HepG2 (cell line): ENCODE measurements at regions not wholly inside any gene's neighbourhood (a gene's known extent, or its start where the extent isn't known, plus 50 kb on each side); places are given as distances from the start of the nearest gene placed in this dataset.

ENCODE experiments used
- ARID2 ChIP-seq: sonication (generic); formaldehyde crosslinking; IDR thresholded peaks from 2 replicates; pipeline ENCODE4 v1.8.1; 2022; ENCODE audit warnings: mild to moderate bottlenecking, missing genetic modification reagents, borderline replicate concordance
- ARID4A ChIP-seq: sonication (generic); formaldehyde crosslinking; IDR thresholded peaks from 2 replicates; pipeline ENCODE4 v1.5.0; 2020; ENCODE audit warnings: mild to moderate bottlenecking, missing genetic modification reagents, borderline replicate concordance
- CCAR2 ChIP-seq: fragments of 200-400 bp; formaldehyde crosslinking; optimal IDR thresholded peaks from 2 replicates; pipeline ENCODE3; 2018; ENCODE audit warnings: low read depth, mild to moderate bottlenecking, low read length, moderate library complexity
- HNF1A ChIP-seq, 2 experiments: sonication (generic) in 1 of 2; formaldehyde crosslinking in 1 of 2; IDR thresholded peaks; 2 replicates each; pipeline versions ENCODE4 v1.4.0 to v1.6.1; 2016 to 2020; ENCODE audit warnings: borderline replicate concordance in 1 of 2, low read depth in 1 of 2, mild to moderate bottlenecking in 1 of 2, missing genetic modification reagents in 1 of 2
- MAFF ChIP-seq: IDR thresholded peaks from 2 replicates; pipeline ENCODE4 v1.6.1; 2011; ENCODE audit warnings: low read depth, low read length, improper control_type of control experiment
- SAP130 ChIP-seq: IDR thresholded peaks from 2 replicates; pipeline ENCODE4 v1.6.1; 2016; ENCODE audit warnings: low read depth
- STAG1 ChIP-seq: sonication (generic); formaldehyde crosslinking; IDR thresholded peaks from 2 replicates; pipeline ENCODE4 v1.4.0; 2020; ENCODE audit warnings: missing genetic modification reagents
- STAT5B ChIP-seq: sonication (generic); formaldehyde crosslinking; IDR thresholded peaks from 2 replicates; pipeline ENCODE4 v1.4.0; 2020; ENCODE audit warnings: missing genetic modification reagents
- TEAD2 ChIP-seq: sonication (generic); formaldehyde crosslinking; IDR thresholded peaks from 2 replicates; pipeline ENCODE4 v1.9.0; 2021; ENCODE audit warnings: missing genetic modification reagents
- ZBTB8A ChIP-seq: sonication (generic); formaldehyde crosslinking; IDR thresholded peaks from 2 replicates; pipeline ENCODE4 v1.4.0; 2020; ENCODE audit warnings: mild to moderate bottlenecking, low read depth, missing genetic modification reagents, borderline replicate concordance
- ZC3H13 ChIP-seq: sonication (generic); formaldehyde crosslinking; IDR thresholded peaks from 2 replicates; pipeline ENCODE4 v1.8.1; 2023; ENCODE audit warnings: mild to moderate bottlenecking, missing genetic modification reagents, moderate library complexity
- ZNF253 ChIP-seq: sonication (generic); formaldehyde crosslinking; IDR thresholded peaks from 2 replicates; pipeline ENCODE4 v1.8.0; 2022; ENCODE audit warnings: mild to moderate bottlenecking, missing genetic modification reagents, borderline replicate concordance
- ZNF354B ChIP-seq: sonication (generic); formaldehyde crosslinking; IDR thresholded peaks from 2 replicates; pipeline ENCODE4 v1.8.0; 2022; ENCODE audit warnings: mild to moderate bottlenecking, missing genetic modification reagents
- ZNF557 ChIP-seq: sonication (generic); formaldehyde crosslinking; IDR thresholded peaks from 2 replicates; pipeline ENCODE4 v1.4.0; 2020; ENCODE audit warnings: missing genetic modification reagents
- ZNF660 ChIP-seq: sonication (generic); formaldehyde crosslinking; IDR thresholded peaks from 2 replicates; pipeline ENCODE4 v1.5.1; 2020; ENCODE audit warnings: mild to moderate bottlenecking, low read depth, missing genetic modification reagents, borderline replicate concordance
- ZNF782 ChIP-seq: sonication (generic); formaldehyde crosslinking; IDR thresholded peaks from 2 replicates; pipeline ENCODE4 v1.4.0; 2020; ENCODE audit warnings: missing genetic modification reagents, mild to moderate bottlenecking, borderline replicate concordance
- TF ChIP-seq, protein P1 (sequence below): IDR thresholded peaks from 2 replicates; pipeline ENCODE4 v1.6.1; 2012; ENCODE audit warnings: low read length, improper control_type of control experiment

DNA sequence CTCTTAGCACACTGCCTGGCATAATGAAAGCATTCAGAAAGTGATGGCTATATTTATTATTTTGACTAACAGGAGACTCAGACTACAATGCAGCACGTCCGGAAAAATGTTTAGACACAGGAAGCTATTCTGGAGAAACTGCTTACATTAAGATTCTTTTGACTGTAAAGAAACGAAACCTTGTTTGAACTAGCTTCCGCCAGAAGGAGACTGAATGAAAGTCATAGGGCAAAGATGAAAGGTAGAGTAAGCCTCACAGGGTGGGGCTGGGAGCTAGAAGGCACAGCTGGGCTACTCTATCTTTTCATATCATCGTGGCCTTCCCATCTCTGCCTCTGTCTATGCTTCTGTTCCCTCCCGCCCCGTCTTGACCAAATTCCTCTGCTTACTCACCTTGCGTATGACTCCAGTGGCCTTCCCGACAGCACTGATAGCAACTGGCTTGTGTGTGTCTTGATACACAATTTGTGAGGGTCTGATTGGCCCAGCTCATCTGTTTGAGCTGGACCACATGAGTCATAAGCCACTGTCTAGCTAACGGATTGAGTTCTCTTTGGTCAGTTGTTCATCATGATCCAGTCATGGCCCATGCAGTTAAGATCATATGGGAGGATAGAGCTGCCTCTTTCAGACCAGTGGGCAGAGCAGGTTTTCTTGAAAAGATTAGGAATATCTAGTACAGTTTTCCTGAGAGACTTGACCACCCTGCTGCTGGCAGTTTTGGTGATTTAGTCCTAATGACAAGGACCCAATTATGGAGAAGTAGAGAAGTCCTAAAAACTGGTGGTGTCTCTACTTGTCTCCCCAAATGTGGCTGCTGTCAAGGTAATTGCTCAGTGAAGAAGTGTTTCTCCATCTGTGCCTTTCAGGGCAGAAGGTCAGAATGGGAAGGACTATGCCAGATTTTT, 151.5 kb upstream of the SLC38A2 start (continued):
- TF ChIP-seq, protein P1, sequence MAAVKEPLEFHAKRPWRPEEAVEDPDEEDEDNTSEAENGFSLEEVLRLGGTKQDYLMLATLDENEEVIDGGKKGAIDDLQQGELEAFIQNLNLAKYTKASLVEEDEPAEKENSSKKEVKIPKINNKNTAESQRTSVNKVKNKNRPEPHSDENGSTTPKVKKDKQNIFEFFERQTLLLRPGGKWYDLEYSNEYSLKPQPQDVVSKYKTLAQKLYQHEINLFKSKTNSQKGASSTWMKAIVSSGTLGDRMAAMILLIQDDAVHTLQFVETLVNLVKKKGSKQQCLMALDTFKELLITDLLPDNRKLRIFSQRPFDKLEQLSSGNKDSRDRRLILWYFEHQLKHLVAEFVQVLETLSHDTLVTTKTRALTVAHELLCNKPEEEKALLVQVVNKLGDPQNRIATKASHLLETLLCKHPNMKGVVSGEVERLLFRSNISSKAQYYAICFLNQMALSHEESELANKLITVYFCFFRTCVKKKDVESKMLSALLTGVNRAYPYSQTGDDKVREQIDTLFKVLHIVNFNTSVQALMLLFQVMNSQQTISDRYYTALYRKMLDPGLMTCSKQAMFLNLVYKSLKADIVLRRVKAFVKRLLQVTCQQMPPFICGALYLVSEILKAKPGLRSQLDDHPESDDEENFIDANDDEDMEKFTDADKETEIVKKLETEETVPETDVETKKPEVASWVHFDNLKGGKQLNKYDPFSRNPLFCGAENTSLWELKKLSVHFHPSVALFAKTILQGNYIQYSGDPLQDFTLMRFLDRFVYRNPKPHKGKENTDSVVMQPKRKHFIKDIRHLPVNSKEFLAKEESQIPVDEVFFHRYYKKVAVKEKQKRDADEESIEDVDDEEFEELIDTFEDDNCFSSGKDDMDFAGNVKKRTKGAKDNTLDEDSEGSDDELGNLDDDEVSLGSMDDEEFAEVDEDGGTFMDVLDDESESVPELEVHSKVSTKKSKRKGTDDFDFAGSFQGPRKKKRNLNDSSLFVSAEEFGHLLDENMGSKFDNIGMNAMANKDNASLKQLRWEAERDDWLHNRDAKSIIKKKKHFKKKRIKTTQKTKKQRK, result no peak
- no peak for TF ChIP-seq HNF1A (IDR thresholded peaks at IDR 0.05; ENCODE audit: low read depth)
- 0 out of 2 replicates have a peak, but pooled peaks have one; percentile 34 for TF ChIP-seq HNF1A (CRISPR knock-in tag; IDR thresholded peaks at IDR 0.05; ENCODE audit: borderline replicate concordance)
- TF ChIP-seq ZNF354B (CRISPR knock-in tag), result no peak
- TF ChIP-seq ZNF557 (CRISPR knock-in tag), result no peak
- no peak for TF ChIP-seq STAT5B (CRISPR knock-in tag)
- no peak for TF ChIP-seq ARID4A (CRISPR knock-in tag)
- TF ChIP-seq ZC3H13 (CRISPR knock-in tag), result no peak
- no peak for TF ChIP-seq ZNF782 (CRISPR knock-in tag)
- TF ChIP-seq MAFF, result no peak
- no peak for TF ChIP-seq CCAR2
- TF ChIP-seq ZBTB8A (CRISPR knock-in tag), result no peak
- no peak for TF ChIP-seq ZNF253 (CRISPR knock-in tag)
- no peak for TF ChIP-seq ZNF660 (CRISPR knock-in tag)
- TF ChIP-seq TEAD2 (CRISPR knock-in tag), result no peak
- TF ChIP-seq STAG1 (CRISPR knock-in tag), result no peak
- 0 out of 2 replicates have a peak, but pooled peaks have one; percentile 59 for TF ChIP-seq ARID2
- peak; percentile 51; the same call in 1 of the 2 replicates for TF ChIP-seq SAP130 (CRISPR knock-in tag)
